Hepatocyte (in vitro differentiated cells): ENCODE measurements at regions not wholly inside any gene's neighbourhood (a gene's known extent, or its start where the extent isn't known, plus 50 kb on each side); places are given as distances from the start of the nearest gene placed in this dataset.
"Not testable (repeated sequence)": the region's sequence is repeated elsewhere in the genome, so short reads cannot be mapped to it uniquely, and the experiment has no call there.

Experiments
- CTCF ChIP-seq: fragments of 200-600 bp; sonication (generic); IDR thresholded peaks from 2 replicates; pipeline ENCODE4 v1.5.1; 2016; ENCODE audit warnings: antibody characterized with exemption, mild to moderate bottlenecking; ENCODE audit not compliant: poor library complexity
- EZH2 ChIP-seq: fragments of 200-600 bp; sonication (generic); IDR thresholded peaks from 2 replicates; pipeline ENCODE4 v1.6.1; 2016; ENCODE audit warnings: antibody characterized with exemption, mild to moderate bottlenecking, borderline replicate concordance

DNA sequence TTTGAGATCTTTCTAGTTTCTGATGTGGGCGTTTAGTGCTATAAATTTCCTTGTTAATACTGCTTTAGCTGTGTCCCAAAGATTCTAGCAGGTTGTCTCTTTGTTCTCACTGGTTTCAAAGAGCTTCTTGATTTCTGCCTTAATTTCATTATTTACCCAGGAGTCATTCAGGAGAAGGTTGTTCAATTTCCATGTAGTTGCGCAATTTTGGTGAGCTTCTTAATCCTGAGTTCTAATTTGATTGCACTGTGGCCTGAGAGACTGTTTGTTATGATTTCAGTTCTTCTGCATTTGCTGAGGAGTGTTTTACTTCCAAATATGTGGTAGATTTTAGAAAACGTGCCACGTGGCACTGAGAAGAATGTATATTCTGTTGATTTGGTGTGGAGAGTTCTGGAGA lies 254.6 kb downstream of the ADGRL2 start:
- not testable (repeated sequence) for TF ChIP-seq CTCF, EZH2
